HG02678 (cell line): ENCODE measurements at regions not wholly inside any gene's neighbourhood (a gene's known extent, or its start where the extent isn't known, plus 50 kb on each side); places are given as distances from the start of the nearest gene placed in this dataset.
"Not testable (repeated sequence)": the region's sequence is repeated elsewhere in the genome, so short reads cannot be mapped to it uniquely, and the experiment has no call there.

ENCODE experiments used
- ATAC-seq: cut with Tn5 transposase; IDR thresholded peaks from one replicate; pipeline ENCODE4 v1.9.1; 2021; ENCODE audit warnings: mild to moderate bottlenecking, moderate library complexity; ENCODE audit not compliant: unreplicated experiment

- ATAC-seq, result no peak
Measured at GRCh38 chr22:22716136-22716665, 71.8 kb downstream of the GGTLC2 start.

GRCh38 chr22:22717664-22718063, 73.2 kb downstream of the GGTLC2 start:
- no peak for ATAC-seq

- ATAC-seq, result peak; percentile 53
Measured at GRCh38 chr22:22720201-22720723, 75.8 kb downstream of the GGTLC2 start.

GRCh38 chr22:22720724-22721261, 76.4 kb downstream of the GGTLC2 start:
- ATAC-seq, result peak; percentile 80

GRCh38 chr22:22721681-22722354, 77.4 kb downstream of the GGTLC2 start:
- peak; percentile 33 for ATAC-seq

- no peak for ATAC-seq
Measured at GRCh38 chr22:22728382-22728781, 84.0 kb downstream of the GGTLC2 start.

- ATAC-seq, result no peak
Measured at GRCh38 chr22:22730655-22731373, 86.4 kb downstream of the GGTLC2 start.

- no peak for ATAC-seq
Measured at GRCh38 chr22:22731374-22731676, 86.9 kb downstream of the GGTLC2 start.

- not testable (repeated sequence) for ATAC-seq
Measured at GRCh38 chr22:22733006-22733405, 88.6 kb downstream of the GGTLC2 start.

- no peak for ATAC-seq
Measured at GRCh38 chr22:22733881-22734373, 89.5 kb downstream of the GGTLC2 start.

- ATAC-seq, result not testable (repeated sequence)
Measured at GRCh38 chr22:22734395-22735272, 90.2 kb downstream of the GGTLC2 start.

GRCh38 chr22:22735276-22735675, 90.9 kb downstream of the GGTLC2 start:
- not testable (repeated sequence) for ATAC-seq

- ATAC-seq, result no peak
Measured at GRCh38 chr22:22735695-22736611, 91.5 kb downstream of the GGTLC2 start.

GRCh38 chr22:22737590-22737989, 93.2 kb downstream of the GGTLC2 start:
- no peak for ATAC-seq

- ATAC-seq, result no peak
Measured at GRCh38 chr22:22738959-22739585, 94.7 kb downstream of the GGTLC2 start.

GRCh38 chr22:22740560-22741276, 96.3 kb downstream of the GGTLC2 start:
- no peak for ATAC-seq

- ATAC-seq, result no peak
Measured at GRCh38 chr22:22741843-22742242, 97.4 kb downstream of the GGTLC2 start.

- no peak for ATAC-seq
Measured at GRCh38 chr22:22742641-22743040, 98.2 kb downstream of the GGTLC2 start.
